MM.1S (cell line): ENCODE measurements at regions not wholly inside any gene's neighbourhood (a gene's known extent, or its start where the extent isn't known, plus 50 kb on each side); places are given as distances from the start of the nearest gene placed in this dataset.
"Not testable (repeated sequence)": the region's sequence is repeated elsewhere in the genome, so short reads cannot be mapped to it uniquely, and the experiment has no call there.

Source experiments
- EZH2 ChIP-seq: fragments of 300-600 bp; sonication (generic); optimal IDR thresholded peaks from 2 replicates; pipeline ENCODE3; 2017; ENCODE audit warnings: low read depth, mild to moderate bottlenecking, antibody characterized with exemption, low read length, mixed read lengths
- TF ChIP-seq, protein P1 (sequence below): fragments of 300-600 bp; sonication (generic); IDR thresholded peaks from 2 replicates; pipeline ENCODE4 v1.5.1; 2016; ENCODE audit warnings: antibody characterized with exemption, low read length, mixed read lengths

DNA sequence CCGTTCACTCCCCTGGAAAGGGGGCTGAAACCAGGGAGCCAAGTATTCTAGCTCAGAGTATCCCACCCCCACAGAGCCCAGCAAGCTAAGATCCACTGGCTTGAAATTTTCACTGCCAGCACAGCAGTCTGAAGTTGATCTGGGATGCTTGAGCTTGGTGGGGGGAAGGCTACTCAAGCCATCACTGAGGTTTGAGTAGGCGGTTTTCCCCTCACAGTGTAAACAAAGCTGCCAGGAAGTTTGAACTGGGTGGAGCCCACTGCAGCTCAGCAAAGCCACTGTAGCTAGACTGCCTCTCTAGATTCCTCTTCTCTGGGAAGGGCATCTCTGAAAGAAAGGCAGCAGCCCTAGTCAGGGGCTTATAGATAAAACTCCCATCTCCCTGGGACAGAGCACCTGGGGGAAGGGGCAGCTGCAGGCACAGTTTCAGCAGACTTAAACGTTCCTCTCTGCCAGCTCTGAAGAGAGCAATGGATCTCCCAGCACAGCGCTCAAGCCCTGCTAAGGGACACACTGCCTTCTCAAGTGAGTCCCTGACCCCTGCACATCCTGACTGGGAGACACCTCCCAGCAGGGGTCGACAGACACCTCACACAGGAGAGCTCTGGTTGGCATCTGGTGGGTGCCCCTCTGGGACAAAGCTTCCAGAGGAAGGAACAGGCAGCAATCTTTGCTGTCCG, 204.8 kb upstream of the ZNF658 start:
- TF ChIP-seq, protein P1, sequence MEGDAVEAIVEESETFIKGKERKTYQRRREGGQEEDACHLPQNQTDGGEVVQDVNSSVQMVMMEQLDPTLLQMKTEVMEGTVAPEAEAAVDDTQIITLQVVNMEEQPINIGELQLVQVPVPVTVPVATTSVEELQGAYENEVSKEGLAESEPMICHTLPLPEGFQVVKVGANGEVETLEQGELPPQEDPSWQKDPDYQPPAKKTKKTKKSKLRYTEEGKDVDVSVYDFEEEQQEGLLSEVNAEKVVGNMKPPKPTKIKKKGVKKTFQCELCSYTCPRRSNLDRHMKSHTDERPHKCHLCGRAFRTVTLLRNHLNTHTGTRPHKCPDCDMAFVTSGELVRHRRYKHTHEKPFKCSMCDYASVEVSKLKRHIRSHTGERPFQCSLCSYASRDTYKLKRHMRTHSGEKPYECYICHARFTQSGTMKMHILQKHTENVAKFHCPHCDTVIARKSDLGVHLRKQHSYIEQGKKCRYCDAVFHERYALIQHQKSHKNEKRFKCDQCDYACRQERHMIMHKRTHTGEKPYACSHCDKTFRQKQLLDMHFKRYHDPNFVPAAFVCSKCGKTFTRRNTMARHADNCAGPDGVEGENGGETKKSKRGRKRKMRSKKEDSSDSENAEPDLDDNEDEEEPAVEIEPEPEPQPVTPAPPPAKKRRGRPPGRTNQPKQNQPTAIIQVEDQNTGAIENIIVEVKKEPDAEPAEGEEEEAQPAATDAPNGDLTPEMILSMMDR: not testable (repeated sequence)
- not testable (repeated sequence) for TF ChIP-seq EZH2
